Adrenal gland (tissue), 5 donors: ENCODE measurements at regions not wholly inside any gene's neighbourhood (a gene's known extent, or its start where the extent isn't known, plus 50 kb on each side); places are given as distances from the start of the nearest gene placed in this dataset.

ENCODE experiments used
- CTCF ChIP-seq, 6 experiments: fragments of 450-650 bp in 4 of 6; fragments of 200-600 bp in 2 of 6; sonication (generic) in 1 of 6; IDR thresholded peaks; 1 replicate in 5 of 6; 2 replicates in 1 of 6; pipeline versions ENCODE4 v1.5.1 to v1.8.0; 2016 to 2021; ENCODE audit warnings: antibody characterized with exemption in 6 of 6, mild to moderate bottlenecking in 2 of 6, moderate library complexity in 1 of 6
- POLR2A ChIP-seq, 2 donors: fragments of 450-650 bp; IDR thresholded peaks; one replicate each; pipeline ENCODE4 v1.6.1; 2017; ENCODE audit warnings: antibody characterized with exemption in 2 of 2, mild to moderate bottlenecking in 2 of 2, moderate library complexity in 1 of 2
- donor health status: DM: no; HTN: no; CAD: no.

GRCh38 chr2:180892091-180892490, 88.3 kb upstream of the UBE2E3 start:
- TF ChIP-seq CTCF (IDR thresholded peaks at IDR 0.05) (no peak), POLR2A (IDR thresholded peaks at IDR 0.05) (no peak)
